HEK293T (cell line): ENCODE measurements at regions not wholly inside any gene's neighbourhood (a gene's known extent, or its start where the extent isn't known, plus 50 kb on each side); places are given as distances from the start of the nearest gene placed in this dataset.

Experiments
- CTCF ChIA-PET: fragments of 350-600 bp; formaldehyde crosslinking; extraction: SDS; loops from one replicate; lab custom pipeline; 2021; ENCODE audit warnings: antibody characterized with exemption, inconsistent platforms; lab: Yijun Ruan, JAX
- POLR2A ChIA-PET: fragments of 350-600 bp; formaldehyde crosslinking; extraction: SDS; loops from one replicate; lab custom pipeline; 2020; ENCODE audit warnings: antibody characterized with exemption, inconsistent platforms; lab: Yijun Ruan, JAX
- DNase-seq: peaks from one replicate; pipeline ENCODE4 v3.0.0; 2012; ENCODE audit warnings: mixed read lengths; ENCODE audit errors: extremely low spot score
- ARNT ChIP-seq: fragments of 450-650 bp; IDR thresholded peaks from 2 replicates; pipeline ENCODE4 v1.6.1; 2017; ENCODE audit warnings: mild to moderate bottlenecking
- BHLHE40 ChIP-seq: fragments of 450-650 bp; IDR thresholded peaks from 2 replicates; pipeline ENCODE4 v1.6.1; 2016; ENCODE audit warnings: mild to moderate bottlenecking, moderate library complexity, borderline replicate concordance
- CTBP1 ChIP-seq: fragments of 450-650 bp; IDR thresholded peaks from 2 replicates; pipeline ENCODE4 v1.6.1; 2016; ENCODE audit warnings: borderline replicate concordance
- ELF4 ChIP-seq: fragments of 450-650 bp; IDR thresholded peaks from 2 replicates; pipeline ENCODE4 v1.6.1; 2017; ENCODE audit warnings: antibody characterized with exemption
- FOXA1 ChIP-seq: fragments of 450-650 bp; IDR thresholded peaks from 2 replicates; pipeline ENCODE4 v1.6.1; 2016; ENCODE audit warnings: mild to moderate bottlenecking
- FOXK2 ChIP-seq: fragments of 450-650 bp; IDR thresholded peaks from 2 replicates; pipeline ENCODE4 v1.6.1; 2016; ENCODE audit warnings: mild to moderate bottlenecking
- FOXM1 ChIP-seq: fragments of 450-650 bp; IDR thresholded peaks from 2 replicates; pipeline ENCODE4 v1.6.1; 2017; ENCODE audit warnings: mild to moderate bottlenecking, borderline replicate concordance
- HDGF ChIP-seq: fragments of 450-650 bp; IDR thresholded peaks from 2 replicates; pipeline ENCODE4 v1.6.1; 2017; ENCODE audit warnings: antibody characterized with exemption, borderline replicate concordance
- L3MBTL2 ChIP-seq: fragments of 450-650 bp; conservative IDR thresholded peaks from 2 replicates; pipeline ENCODE4 v1.6.1; 2016; ENCODE audit warnings: mild to moderate bottlenecking
- LEF1 ChIP-seq: fragments of 450-650 bp; IDR thresholded peaks from 2 replicates; pipeline ENCODE4 v1.6.1; 2017; ENCODE audit warnings: mild to moderate bottlenecking, borderline replicate concordance
- NFRKB ChIP-seq: fragments of 450-650 bp; IDR thresholded peaks from 2 replicates; pipeline ENCODE4 v1.6.1; 2016; ENCODE audit warnings: mild to moderate bottlenecking, moderate library complexity
- SP1 ChIP-seq: fragments of 450-650 bp; IDR thresholded peaks from 2 replicates; pipeline ENCODE4 v1.6.1; 2017
- SUZ12 ChIP-seq: fragments of 450-650 bp; IDR thresholded peaks from 2 replicates; pipeline ENCODE4 v1.6.1; 2016; ENCODE audit warnings: mild to moderate bottlenecking
- TARDBP ChIP-seq: fragments of 450-650 bp; IDR thresholded peaks from 2 replicates; pipeline ENCODE4 v1.6.1; 2016
- ZNF384 ChIP-seq: fragments of 450-650 bp; IDR thresholded peaks from 2 replicates; pipeline ENCODE4 v1.6.1; 2016
- TF ChIP-seq, protein P1 (sequence below): fragments of 450-650 bp; IDR thresholded peaks from 2 replicates; pipeline ENCODE4 v1.6.1; 2016

DNA sequence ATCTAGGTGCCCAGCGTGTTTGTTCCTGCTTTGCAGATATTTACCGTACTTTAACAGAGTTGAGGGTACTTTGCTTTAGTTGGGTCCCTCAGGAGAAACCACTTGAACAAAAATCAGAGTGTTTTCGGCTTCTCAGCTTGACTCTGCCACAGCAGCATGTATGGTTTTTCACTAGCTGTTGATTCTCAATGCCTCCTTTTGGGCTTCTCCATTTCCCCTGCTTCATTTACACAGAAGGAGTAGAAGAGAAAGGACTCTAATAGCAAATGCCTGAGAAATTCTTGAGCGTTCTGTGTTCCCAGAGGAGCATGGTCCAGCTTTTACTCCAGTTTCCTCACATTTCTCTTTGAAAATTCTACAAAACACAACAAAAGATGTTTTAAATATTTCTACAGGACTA lies 252.1 kb upstream of the CCDC179 start:
- CTCF ChIA-PET: no interaction called here
- no peak for TF ChIP-seq ARNT
- no peak for TF ChIP-seq ELF4
- TF ChIP-seq, protein P1, sequence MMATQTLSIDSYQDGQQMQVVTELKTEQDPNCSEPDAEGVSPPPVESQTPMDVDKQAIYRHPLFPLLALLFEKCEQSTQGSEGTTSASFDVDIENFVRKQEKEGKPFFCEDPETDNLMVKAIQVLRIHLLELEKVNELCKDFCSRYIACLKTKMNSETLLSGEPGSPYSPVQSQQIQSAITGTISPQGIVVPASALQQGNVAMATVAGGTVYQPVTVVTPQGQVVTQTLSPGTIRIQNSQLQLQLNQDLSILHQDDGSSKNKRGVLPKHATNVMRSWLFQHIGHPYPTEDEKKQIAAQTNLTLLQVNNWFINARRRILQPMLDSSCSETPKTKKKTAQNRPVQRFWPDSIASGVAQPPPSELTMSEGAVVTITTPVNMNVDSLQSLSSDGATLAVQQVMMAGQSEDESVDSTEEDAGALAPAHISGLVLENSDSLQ: no peak
- no peak for TF ChIP-seq SP1
- no peak for TF ChIP-seq LEF1
- no peak for TF ChIP-seq NFRKB
- TF ChIP-seq FOXK2: no peak
- TF ChIP-seq FOXA1: no peak
- DNase-seq: no peak
- POLR2A ChIA-PET: no interaction called here

DNA sequence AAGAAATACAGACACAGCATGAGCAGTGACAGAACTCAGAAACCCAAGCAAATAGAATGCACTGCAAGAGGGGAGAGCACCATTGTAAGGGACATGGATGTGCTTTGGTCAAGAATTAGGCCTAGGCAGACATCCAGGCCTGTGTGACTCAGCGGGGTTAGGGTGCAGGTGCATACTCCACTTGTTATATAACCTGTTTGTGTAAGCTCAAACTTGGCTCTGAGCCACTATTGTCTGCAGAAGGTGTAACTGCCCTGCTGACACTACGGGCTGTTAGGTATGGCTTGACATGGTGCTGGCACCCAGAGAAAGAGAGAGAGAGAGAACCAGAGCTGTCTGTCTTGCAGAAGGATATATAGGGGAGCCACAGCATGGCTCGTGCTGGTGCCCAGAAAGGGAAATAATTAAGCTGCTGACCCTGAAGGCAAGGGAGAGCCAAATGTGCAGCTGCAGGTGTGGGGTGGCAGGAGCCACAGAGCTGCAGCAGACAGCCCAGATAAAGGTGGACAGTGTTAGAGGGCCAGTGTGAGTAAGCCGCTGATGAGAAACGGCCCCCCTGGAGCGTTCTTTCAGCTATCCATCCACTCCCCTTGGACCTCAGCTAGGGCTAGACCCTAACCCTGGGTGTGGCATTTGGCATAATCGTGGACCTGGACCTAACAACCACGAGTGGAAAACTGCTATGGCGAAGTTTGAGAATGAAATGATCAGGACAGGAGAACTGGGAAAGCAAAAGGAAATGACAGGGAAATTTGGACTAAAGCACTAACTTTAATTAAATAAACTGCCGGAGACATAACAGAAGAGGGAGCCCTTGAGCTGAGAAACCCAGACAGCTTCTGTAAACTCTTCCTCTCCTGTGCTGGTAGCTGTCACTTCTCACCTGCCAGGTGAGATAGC lies 253.0 kb upstream of the CCDC179 start:
- CTCF ChIA-PET: interaction anchor here (0.6 to 1.7 kb wide), 4 partner anchors 16 to 427 kb away, joined by 3 to 6 read pairs (median 4); no protein-coding TSS in a partner anchor
- peak; percentile 24 for DNase-seq
- POLR2A ChIA-PET: no interaction called here
- TF ChIP-seq NFRKB (no peak), FOXA1 (no peak), SUZ12 (no peak), HDGF (no peak), ARNT (no peak), TARDBP (no peak), ELF4 (no peak), FOXK2 (no peak), FOXM1 (no peak)

DNA sequence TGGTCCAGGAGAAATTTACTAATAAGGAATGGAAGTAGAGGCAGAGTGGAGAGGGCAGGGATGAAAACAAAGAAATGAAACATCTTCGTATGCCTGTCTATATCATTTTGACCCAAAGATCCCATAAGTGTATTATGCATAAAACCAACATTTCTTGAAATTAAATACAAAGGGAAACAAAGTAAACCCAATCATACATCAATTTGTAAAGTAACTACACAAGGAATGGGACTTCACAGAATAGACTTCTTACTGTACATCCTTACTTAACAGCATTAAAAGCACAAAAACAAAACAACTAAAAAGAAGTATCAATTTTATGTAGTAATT lies 253.6 kb upstream of the CCDC179 start:
- TF ChIP-seq FOXA1 (no peak), CTBP1 (no peak), TARDBP (no peak), SP1 (no peak), BHLHE40 (no peak), LEF1 (no peak), FOXK2 (no peak), SUZ12 (no peak), NFRKB (no peak), HDGF (no peak), ELF4 (no peak), L3MBTL2 (no peak), FOXM1 (no peak), ARNT (no peak), ZNF384 (no peak)
- TF ChIP-seq, protein P1: no peak
- POLR2A ChIA-PET: no interaction called here
- DNase-seq: no peak
- CTCF ChIA-PET: interaction anchor here (0.6 to 1.7 kb wide), 4 partner anchors 17 to 426 kb away, joined by 3 to 6 read pairs (median 4); no protein-coding TSS in a partner anchor

DNA sequence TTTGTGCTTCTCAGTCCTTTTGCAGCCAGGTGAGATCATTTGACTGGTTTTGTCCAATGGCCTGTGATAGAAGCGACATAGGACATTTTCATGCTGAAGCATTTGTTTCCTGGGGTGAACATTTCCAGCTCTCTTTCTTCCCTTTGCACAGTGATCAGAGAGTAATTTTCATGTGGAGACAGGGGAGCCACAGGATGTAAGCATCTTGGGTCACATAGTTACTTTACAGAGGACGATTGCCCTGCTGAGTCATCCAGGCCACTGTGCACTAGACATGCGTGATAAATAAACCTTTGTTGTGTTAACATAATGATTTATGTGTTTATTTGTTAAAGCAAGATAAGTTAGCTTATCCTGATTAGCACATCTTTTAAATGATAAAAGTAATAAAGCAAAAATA lies 263.5 kb upstream of the CCDC179 start:
- no peak for DNase-seq
- CTCF ChIA-PET: no interaction called here
- TF ChIP-seq TARDBP (no peak), L3MBTL2 (no peak), SUZ12 (no peak), BHLHE40 (no peak), NFRKB (no peak), HDGF (no peak), ZNF384 (no peak), FOXK2 (no peak), SP1 (no peak), LEF1 (no peak), ARNT (no peak), CTBP1 (no peak), FOXA1 (no peak), ELF4 (no peak), FOXM1 (no peak)
- TF ChIP-seq, protein P1: no peak
- POLR2A ChIA-PET: no interaction called here

DNA sequence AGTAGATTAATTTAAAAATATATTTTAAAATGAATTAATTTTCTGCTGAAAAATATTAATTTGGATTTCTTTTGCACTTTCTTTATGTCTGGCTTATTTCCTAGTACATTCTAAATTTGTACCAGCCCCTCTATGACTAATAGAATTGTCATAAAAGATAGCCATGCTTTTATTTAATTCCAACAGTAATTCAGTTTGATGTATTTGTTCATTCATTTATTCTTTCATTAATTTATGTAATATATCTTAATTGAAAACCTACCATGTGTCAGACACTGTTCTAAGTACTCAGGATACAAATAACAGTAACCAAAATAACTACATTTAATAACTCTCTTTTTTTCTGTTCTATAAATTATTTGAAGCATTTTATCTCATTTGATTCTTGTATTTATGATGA lies 264.0 kb upstream of the CCDC179 start:
- ChIA-PET POLR2A (no interaction called here), CTCF (no interaction called here)
- no peak for DNase-seq
- TF ChIP-seq NFRKB: no peak
- TF ChIP-seq SP1: no peak
- TF ChIP-seq SUZ12: no peak
- TF ChIP-seq, protein P1: no peak
- no peak for TF ChIP-seq L3MBTL2
- no peak for TF ChIP-seq LEF1
- no peak for TF ChIP-seq CTBP1
